Stimulated activated CD4-positive, alpha-beta T cell treated with anti-CD3 and anti-CD28 coated beads, Interleukin-4, amount 100 ng/mL, for 1 hour (primary cell): ENCODE measurements at regions not wholly inside any gene's neighbourhood (a gene's known extent, or its start where the extent isn't known, plus 50 kb on each side); places are given as distances from the start of the nearest gene placed in this dataset.
A peak's percentile ranks its signal among the peaks of the same experiment; 100 is the strongest.
"Not testable (repeated sequence)": the region's sequence is repeated elsewhere in the genome, so short reads cannot be mapped to it uniquely, and the experiment has no call there.

Experiments
- DNase-seq: peaks from one replicate; pipeline ENCODE4 v3.0.0-alpha.2; 2020

DNA sequence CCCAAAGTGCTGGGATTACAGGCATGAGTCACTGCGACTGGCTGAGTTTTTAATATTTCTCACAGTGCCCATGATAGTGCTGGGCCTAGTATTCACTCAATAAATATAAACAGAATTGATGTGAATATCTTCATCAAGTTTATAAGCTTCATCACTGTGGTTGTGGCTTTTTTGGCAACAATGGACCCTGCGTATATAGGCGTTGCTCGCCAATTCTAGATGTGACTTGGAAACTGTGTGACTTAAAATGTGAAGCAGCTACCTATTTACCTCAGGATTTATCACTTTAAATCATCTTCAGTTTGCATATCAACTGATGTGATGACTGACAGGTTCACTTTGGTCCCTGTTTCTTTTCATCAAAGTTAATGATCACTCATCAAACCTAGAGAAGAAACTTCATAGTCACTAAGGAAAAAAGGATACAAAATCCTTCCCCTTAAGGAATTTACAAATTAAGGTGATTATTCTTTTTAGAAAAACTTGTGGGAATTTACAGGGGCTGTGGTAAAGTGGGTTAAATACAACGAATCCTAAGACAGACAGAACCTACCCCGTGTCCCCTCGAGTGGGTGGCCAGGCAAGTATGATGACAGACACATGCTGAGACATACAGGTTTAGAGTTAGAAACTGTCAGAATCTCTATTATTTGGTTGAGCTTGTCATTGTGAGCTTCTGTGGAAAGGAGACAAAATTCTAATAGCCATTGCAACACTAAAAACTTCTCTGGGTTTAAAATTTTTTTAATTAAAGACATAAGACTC, 101.3 kb downstream of the AKAP11 start:
- DNase-seq, result no peak

DNA sequence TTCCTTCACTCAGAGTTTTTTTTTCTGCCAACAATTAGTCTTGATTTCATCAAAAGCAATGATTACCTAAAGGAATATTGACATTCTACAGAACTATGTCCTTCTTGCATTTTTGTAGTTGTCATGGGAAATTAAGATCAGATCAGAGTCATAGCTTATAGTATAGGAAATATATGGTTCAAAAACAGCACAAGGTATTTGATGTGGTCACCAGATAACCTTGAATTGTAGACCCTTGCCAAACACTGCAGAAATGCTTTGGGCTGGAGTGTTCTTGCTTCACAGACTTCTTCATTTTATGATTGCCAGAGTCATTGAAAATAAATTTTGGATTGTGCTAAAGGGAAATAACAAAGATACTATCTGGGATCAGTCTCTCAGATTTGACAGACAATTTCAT, 103.7 kb downstream of the AKAP11 start:
- DNase-seq, result no peak

DNA sequence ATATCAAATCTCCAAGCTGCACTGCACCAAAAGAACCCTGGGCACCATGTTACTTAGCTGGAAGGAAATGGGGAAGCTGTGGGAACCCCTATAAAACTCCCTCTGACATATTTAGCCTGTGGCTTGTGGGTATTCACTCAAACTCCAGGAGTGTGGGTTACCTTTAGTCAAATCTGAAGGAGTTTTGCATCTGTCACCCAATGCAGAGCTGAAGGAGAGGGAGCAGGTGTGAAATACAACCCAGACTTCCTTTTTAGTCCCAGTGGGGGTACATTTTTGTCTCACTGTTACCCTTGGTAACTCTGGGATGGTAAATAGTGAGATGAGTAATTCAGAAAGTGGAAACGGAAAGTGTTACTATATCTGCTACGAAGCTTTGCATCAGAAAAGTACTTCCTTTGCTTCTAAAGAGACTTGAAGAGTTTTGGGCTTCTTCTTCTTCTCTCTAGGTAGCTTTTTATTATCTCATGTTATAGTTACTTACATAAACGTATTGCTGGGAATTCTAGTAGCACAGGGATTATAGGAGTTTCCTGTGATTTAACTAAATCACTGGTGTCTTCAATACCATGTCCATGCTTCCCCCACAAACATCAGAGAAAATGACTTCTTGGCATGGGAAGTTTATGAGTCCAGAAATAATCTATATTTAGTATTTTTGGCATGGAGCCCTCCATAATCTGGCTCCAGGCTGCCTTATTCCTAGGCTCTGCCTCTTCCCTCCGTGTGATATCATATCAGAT, 105.9 kb downstream of the AKAP11 start:
- no peak for DNase-seq

DNA sequence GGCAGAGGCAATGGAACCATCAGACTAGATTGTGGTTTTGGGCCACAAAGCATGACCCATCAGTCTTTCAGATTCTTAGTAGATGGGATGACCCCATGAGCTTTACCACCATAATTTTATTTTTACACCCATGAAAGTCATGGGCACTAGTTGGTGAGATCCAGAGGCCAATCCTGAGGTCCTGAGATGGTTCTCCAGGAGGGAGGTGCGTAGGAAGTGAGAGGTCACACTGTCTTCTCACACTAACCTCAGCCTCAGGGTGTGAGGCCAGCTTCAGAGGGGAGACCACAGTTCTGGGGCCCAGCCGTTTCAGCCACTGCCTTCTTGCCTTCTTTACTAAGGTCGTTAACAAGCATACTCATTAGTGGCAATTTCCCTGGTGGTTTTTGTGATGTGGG, 106.4 kb downstream of the AKAP11 start:
- no peak for DNase-seq

DNA sequence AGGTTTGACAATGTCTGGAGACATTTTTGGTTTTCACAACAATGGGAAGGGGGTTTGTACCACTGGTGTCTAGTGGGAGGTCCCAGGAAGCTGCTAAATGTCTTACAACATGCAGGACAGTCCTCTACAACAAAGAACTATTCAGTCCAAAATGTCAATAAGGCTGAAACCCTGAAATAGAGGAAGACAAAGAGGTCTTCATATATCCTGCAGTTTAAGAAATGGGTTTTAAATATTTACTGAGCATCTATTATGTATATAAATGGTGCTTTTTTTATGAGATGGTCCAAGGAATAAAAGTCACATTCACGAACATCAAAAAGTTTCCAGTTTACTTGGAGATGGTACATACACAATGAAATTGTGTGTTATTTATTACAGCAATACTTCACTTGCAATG, 107.3 kb downstream of the AKAP11 start:
- DNase-seq, result no peak

DNA sequence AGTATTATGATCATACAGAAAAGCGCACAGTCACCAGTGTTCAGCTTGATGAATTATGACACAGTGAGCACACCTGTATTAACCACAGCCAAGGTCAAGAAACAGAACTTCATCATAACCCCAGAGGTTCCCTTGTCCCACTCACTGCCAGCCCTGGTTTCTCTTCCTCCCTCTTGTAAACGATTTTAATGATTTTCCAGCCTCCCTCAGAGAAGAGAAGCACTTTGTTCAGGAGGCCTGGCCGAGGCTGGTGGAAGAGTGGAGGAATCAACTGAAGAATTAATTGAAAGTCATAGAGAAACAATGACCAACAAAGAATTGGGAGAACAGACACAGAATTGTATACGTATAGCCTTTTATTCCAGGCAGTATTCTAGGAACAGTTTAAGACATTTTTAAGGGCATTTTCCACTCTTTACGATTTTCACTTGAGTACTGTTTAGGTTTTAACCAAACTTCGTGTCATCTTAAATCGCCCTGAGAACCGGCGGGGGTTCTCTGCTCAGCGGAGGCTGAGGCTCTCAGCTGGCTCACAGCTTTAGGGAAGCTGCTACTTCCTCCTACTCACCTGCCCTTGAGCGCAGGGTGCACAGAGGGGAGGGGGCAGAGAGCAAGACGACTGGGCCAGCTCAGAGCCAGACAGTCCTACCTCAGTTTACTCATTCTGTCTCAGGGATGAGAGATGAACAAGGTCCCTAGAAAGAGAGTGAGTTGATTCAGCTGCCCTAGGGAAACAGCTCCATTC, 108.6 kb downstream of the AKAP11 start:
- DNase-seq, result no peak

DNA sequence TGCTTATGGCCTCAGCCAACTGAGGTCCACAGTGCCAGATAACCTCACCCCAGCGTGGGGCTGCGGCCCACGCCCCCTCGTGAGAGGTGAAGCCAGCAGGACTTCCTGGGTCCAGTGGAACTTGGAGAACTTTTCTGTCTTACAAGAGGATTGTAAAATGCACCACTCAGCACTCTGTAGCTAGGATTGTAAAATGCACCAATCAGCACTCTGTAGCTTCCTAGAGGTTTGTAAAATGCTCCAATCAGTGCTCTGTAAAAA, 109.1 kb downstream of the AKAP11 start:
- no peak for DNase-seq

DNA sequence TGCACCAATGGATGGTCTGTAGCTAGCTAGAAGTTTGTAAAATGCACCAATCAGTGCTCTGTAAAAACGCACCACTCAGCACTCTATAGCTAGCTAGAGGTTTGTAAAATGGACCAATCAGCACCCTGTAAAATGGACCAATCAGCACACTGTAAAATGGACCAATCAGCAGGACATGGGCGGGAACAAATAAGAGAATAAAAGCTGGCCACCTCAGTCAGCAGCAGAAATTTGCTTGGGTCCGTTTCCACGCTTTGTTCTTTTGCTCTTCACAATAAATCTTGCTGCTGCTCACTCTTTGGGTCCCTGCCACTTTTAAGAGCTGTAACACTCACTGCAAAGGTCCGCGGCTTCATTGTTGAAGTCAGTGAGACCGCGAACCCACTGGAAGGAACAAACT, 109.5 kb downstream of the AKAP11 start:
- not testable (repeated sequence) for DNase-seq

DNA sequence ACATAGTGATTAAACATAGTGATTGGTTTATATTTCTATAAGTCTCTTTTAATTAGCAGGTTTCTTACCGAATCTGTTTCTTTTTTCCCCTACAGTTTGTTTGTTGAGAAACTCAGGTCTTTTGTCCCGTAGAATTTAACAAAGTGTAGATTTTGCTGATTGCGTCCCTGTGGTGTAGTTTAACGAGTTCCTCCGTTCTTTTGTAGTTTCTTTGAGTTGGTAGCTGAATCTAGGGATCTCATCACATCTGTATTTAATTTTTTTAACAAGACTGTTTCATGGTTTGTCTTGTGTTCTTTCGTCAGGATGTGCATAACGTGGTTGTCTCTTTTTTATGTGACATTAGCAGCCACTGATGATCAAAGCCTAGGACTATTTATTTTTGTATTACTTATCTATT, 111.1 kb downstream of the AKAP11 start:
- DNase-seq, result no peak

DNA sequence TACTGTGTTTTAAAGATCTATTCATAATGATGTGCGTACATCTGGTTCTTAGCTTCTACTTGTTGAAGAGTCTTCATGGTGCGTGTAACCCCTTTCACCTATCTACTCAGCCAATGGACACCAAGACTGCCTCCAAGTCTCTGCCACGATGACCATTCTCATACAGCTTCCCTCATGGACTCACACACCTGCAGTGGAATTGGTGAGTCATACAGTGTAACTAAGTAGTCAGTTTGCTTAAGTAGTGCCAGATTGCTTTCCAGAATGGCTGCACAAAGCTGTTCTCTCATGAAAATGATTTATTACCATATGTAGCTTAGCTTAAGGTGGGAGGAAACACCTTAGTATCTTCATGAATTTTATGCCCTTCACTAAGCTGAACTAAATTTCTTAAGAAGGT, 112.3 kb downstream of the AKAP11 start:
- no peak for DNase-seq

DNA sequence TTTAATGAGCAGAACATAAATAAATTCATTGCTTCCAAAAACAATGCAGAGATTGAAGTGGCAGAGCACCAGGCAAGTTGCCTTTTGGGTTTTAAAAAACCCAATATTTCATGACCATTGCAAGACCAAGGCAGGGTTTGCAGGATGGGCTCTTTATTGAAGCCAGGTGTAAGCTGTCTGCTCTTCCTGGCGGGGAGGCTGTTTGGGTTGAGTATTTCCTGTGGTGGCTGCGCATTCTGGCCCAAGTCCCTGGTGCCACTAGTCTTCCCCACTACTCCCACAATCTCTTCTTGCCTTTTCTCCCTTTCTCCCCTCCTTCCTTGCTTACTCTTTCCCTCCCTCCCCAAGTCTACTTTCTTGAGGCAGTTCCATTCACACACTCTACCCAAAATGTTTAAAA, 116.4 kb downstream of the AKAP11 start:
- no peak for DNase-seq

DNA sequence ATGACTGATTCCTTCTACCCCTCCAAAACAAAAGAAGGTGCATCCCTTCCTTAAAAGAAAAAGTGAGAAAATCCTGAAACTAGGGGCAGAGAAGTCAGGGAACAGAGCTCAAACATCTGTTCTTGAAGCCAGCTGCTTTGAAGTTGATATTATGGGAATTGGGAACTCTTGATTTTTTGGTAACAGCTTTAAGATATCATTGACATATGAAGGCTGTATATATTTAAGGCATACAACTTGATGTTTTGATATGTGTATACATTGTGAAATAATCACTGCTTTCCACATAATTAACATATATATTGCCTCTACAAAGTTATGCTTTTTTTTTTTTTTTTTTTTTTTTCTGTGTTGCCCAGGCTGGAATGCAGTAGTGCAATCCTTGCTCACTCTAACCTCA, 117.1 kb downstream of the AKAP11 start:
- DNase-seq, result no peak

DNA sequence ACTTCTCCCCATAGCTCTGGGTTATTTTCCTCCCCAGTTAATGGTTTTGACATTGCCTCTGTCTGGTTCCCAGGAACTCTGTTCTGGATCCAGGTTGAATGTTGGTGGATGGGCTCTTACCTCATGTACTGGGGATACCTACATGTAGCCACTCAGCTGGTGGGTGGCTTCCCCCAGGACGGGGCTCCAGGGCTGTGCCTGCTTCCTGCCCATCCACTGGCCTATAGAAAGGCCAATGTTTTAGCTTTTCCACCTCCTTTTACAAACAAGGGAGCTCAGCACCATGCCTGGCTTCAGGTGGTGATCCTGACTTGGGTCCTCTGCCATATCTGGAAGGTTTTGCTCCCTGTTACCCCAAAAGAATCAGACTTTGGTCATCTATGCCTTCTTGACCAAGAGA, 120.2 kb downstream of the AKAP11 start:
- no peak for DNase-seq

DNA sequence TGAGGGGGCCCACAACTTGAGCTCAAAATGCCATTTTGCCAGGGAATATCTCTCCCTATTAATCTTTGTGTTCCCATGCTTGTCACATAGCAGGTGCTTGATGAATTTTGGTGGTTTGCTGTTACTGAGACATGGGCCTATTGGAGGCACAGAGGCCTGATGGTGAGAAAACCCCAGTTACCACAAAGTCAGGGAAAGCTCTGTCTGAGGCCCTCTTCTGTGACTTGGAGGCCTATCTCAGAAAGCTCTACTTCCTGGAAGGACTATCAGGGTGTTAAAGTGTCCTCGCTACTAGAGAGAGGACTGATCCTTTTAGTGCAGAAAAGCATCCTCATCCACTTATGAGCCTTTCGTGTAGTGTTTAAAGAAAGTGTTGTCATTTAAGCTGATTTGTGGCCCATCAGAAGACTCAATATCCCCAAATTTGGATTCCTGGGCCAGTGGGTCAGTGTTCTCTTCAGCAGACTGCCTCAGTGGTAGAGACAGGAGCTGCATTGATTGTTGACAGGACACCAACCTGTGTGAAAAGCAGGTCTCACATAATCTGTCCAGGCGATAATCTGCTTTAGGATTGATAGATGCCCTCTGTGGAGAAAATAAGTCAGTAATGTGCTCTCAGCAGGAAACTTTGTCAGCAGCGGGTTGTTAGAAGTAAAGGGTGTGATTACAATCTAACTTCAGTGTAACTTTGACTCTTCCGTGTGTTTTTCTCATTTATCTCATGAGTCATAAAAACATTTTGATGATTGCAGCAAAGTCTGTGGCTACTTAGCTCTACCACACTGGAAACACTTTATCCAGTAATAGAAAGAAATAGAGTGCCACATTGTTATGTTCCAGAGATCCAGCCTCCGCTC, 121.0 kb downstream of the AKAP11 start:
- no peak for DNase-seq

DNA sequence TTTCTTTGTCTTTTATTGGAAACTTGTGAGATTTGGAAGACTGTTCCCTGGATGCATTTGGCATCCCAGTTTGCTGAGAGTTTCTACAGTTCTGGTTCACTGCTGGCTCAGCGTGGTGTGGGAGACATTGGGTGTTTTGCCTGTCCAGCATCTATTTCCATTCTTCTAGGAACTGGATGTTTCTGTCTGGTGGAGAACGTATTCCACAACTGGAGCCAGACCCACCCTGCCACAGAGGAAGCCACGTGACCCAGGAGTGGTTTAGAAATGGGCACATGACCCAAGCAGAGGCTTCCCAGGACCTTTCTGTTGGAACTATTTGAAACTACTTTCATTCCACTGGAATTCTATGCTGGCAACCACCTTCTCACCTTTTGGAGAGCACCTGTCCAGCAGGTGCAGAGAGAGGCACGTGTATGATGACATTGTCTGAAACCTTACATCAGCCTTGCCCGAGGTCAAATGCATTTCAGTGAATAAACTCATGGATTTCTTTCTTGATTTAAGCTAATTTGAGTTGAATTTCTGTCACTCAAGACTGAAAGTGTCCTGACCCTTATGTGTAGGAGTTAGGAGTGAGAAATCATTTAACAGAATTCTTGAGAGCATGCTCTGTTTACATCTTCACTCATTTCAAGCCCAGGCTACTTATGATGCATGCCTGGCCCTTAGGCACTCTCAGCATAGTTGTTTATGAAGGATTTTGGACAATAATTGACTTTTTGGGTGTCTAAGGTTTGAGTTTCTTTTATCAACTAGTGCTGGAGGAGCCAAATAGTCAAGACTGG, 121.8 kb downstream of the AKAP11 start:
- DNase-seq, result no peak

DNA sequence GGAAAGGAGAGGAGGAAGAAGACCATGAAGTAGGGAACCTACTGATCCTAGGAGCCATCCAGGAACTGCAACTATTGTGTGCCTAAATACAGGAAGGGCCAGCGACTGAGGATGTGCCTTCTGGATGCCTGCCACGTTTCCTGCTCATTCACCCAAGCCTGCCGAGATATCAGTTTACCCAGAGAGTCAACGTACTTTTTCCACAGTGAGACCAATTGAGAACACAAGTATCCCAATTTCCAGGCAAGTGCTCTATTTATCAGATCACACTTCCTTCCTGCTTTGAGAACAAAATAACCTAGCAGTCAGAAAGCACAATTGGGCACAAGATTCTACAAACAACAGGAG, 122.4 kb downstream of the AKAP11 start:
- DNase-seq, result no peak

DNA sequence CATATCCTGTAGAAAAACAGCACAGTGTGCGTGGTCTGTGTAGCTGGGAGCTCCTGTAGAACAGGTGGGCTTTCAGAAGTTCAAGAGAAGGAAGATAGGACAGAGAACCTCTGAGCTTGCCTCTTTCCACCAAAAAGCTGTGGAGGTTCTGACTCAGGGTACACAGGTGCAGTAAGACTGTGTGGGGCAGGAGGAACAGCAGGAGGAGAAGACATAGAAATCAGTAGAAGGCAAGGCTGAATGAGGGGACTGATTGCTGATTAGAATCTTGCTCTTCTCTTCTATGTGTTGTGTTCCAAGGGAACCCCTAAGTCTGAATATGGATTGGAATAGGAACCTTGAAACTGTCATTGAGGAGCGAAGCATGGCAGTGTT, 122.7 kb downstream of the AKAP11 start:
- DNase-seq, result no peak

DNA sequence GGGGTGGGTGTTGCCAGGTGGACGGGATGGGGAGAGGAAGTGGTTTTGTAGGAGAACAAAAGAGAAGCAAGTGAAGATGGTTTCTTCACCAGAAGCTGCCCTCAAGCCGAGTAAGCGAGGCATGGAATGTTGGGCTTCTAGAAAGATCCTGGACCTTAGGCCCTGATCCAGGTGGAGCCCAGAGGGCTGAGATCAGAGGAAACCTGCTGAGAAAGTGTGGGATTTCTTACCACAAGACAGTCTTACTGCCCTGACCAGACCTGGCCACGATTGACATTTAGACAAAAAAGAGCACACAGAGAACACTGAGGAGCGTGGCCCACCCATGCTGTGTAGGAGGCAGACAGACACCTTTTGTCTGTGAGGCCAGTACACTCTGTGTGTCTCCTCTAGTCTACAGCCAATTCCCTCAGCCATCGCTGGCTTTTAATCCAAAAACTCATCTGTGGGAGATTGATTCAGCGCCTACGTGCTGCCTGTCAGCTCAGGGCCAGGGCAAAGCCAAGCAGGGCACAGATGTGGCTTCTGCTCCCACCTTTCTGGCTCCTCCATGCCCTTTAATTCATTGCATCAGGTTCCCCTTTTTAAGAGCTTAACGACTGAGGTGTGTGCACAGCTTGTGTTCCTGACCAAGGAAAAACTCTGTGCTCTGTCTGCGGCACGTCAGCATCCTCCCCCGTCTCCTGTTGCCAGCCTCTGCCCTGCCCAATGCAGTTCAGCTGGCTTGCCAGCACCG, 123.3 kb downstream of the AKAP11 start:
- peak; percentile 40 for DNase-seq

DNA sequence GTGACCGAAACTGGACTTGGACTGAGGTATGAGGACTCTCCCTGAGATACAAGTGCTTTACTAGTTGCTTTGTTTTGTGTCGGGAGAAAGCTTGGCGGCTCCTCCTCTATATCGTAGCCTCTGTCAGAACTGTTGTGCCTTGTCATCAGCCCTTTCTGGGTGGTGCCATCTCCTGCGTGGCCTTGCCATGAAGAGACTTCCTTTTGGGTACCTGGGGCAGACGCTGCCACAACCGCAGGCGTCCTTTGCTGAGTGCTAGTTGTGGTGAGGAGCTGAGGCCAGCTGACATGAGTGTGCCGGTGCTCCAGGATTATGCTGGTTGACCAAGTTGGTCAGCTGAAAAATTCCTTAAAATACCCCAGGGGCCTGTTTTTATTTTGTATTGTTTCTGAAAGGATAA, 124.5 kb downstream of the AKAP11 start:
- peak; percentile 57 for DNase-seq

DNA sequence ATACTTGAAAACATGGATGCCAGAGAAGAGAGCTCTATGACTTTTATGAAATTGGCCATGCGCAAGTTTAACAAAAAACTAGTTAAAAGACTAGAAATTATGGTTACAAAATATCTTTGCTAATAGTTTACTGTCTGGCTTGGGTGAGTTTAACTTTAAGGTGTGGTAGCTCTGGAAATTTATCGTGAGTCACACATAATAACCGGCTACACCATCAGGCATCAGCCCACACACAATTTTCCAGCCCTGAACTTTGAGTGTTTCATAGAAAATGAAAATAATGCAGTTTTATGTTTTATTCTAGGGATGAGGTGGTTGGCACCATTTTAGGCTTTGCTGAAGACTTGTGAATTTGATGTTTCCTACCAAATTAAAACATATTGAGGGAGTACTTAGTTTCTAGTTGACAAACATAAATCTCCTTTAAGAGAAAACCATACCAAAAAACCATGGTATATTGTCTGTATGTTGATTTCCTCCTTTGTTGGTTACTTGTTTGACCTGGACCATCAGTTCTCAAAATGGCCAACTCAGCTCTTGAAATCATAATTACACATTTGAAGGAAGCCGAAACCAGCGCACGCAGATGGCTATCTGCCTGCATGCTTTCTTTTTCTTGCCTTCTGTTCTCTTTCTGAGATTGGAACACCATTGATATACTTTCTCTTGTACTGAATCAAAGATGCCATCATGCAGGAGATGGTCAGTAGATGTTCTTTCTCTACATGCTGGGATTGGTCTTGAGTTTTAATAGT, 125.1 kb downstream of the AKAP11 start:
- DNase-seq, result no peak

DNA sequence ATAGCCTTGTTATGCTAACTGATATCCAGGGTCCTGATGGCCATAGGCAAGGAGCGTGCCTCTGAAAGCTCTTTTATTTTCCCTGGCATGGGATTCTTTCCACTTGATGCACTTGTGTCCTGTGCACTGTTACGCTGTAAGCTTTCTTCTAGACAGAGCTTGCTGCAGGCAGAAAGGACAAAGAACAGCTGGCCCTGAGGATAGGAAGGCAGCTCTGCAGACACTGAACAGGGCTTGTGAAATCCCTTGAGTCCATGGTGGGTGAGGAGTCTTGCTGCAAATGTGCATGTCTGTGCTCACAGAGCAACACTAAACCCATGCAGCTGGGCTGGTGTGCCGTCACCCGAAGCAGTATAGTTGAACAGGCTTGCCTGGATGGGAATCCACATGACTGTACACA, 126.6 kb downstream of the AKAP11 start:
- no peak for DNase-seq
